22Rv1 (cell line): ENCODE measurements at regions not wholly inside any gene's neighbourhood (a gene's known extent, or its start where the extent isn't known, plus 50 kb on each side); places are given as distances from the start of the nearest gene placed in this dataset.

Source experiments
- H3K27ac ChIP-seq: fragments of 450-650 bp; 2 replicates; pipeline ENCODE4 v1.5.1; 2017
- ZFX ChIP-seq: fragments of 450-650 bp; IDR thresholded peaks from 2 replicates; pipeline ENCODE4 v1.6.1; 2017; ENCODE audit warnings: antibody characterized with exemption, borderline replicate concordance
- TF ChIP-seq, protein P1 (sequence below): fragments of 450-650 bp; IDR thresholded peaks from 2 replicates; pipeline ENCODE4 v1.5.1; 2017; ENCODE audit warnings: mild to moderate bottlenecking

DNA sequence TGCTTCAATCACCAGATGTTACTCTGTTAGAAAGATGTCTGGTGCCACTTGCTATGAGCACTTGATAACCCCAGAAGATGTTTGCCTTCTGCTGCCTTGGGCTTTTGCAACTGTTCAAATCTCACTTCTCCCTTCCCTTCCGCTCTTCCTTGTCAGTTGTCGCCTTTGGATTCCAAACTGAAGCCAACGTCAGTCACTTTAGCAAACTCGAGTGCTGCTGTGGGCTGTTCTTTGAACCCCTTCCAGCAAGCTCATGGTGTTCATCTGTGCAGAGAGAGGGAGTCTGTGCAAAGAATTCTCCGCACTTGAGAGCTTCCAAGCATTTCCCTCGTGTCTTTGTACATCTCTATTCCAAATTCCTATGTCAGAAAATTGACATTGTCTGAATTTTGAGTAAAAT is 879.4 kb downstream of the CDH11 start:
- TF ChIP-seq, protein P1, sequence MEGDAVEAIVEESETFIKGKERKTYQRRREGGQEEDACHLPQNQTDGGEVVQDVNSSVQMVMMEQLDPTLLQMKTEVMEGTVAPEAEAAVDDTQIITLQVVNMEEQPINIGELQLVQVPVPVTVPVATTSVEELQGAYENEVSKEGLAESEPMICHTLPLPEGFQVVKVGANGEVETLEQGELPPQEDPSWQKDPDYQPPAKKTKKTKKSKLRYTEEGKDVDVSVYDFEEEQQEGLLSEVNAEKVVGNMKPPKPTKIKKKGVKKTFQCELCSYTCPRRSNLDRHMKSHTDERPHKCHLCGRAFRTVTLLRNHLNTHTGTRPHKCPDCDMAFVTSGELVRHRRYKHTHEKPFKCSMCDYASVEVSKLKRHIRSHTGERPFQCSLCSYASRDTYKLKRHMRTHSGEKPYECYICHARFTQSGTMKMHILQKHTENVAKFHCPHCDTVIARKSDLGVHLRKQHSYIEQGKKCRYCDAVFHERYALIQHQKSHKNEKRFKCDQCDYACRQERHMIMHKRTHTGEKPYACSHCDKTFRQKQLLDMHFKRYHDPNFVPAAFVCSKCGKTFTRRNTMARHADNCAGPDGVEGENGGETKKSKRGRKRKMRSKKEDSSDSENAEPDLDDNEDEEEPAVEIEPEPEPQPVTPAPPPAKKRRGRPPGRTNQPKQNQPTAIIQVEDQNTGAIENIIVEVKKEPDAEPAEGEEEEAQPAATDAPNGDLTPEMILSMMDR: no peak
- TF ChIP-seq ZFX: no peak
- H3K27ac ChIP-seq: no peak overlapping the region

DNA sequence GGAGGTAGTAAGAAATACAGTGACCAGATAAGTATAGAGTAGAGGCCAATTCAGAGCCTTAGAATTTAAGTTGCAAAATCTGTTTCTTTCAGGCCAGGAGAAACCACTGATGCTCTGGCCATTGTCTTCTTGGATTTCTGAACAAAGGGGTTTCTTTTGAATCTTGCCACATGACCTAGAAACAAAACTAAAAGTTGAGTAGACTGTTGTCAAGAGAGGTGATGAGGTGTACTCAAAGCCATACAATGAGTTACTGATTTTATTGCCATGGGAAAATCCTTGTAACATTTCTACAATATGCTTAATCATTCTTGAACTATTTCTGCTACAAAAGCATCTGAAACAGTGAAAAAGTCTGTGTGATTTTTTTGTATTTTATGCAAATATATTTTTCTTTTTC is 881.3 kb downstream of the CDH11 start:
- no peak for TF ChIP-seq ZFX
- TF ChIP-seq, protein P1: no peak
- H3K27ac ChIP-seq: no peak overlapping the region

DNA sequence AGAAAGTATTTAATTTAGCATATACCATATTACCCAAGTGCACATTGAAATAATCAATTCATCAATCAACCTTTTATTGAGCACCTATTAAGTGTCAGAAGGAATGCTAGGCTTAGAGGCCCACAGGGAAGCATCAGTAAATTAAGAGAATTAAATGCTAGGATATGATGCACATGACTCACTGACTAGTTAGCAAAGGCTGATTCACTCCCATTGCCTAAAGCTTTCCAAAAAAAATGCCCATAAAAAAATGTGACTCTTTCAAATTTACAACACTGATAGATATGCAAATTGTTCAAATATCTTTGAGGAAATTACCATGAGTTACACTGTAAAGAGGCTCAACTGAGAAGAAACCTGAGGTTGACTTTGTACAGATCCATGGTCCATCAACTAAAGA is 883.3 kb downstream of the CDH11 start:
- H3K27ac ChIP-seq: no peak overlapping the region
- TF ChIP-seq, protein P1: no peak
- no peak for TF ChIP-seq ZFX

DNA sequence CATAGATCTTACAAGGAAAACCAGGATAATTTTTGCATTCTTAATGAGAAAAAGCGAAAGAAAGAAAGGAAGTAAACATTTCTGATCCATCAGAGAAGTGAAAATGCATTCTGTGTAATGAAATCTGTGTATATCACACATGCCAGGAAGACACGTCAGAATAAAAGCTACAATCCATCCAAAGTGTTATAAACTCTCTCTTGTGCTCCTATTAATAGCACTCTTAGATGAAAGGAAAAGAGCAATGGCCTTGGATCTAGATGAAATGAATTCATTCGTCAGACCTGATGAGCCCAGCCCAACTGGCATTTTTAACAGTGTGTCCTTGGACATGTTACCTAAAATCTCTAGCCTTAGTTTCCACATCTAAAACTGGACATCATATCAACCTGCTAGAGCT is 885.5 kb downstream of the CDH11 start:
- no peak overlapping the region for H3K27ac ChIP-seq
- TF ChIP-seq, protein P1: no peak
- TF ChIP-seq ZFX: no peak

DNA sequence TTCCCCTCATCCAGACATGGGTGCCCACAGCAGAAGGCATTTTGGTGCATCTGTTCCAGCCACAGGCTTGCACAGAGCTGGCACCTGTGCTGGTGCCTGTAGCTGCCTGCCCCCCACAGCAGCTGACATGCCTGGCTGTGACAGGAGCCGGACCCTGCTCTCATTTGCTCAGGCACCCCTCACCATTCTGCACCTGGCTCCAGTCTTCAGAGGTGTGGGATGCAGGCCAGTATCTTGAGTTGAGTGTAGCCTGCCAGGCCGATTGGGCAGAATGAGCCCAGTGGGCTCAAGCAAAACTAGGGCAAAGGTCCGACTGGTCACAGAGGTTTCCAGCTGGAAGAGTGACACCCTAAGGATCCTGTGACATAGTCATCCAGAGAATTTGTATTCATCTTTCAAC is 887.7 kb downstream of the CDH11 start:
- H3K27ac ChIP-seq: no peak overlapping the region
- no peak for TF ChIP-seq ZFX
- TF ChIP-seq, protein P1: no peak

DNA sequence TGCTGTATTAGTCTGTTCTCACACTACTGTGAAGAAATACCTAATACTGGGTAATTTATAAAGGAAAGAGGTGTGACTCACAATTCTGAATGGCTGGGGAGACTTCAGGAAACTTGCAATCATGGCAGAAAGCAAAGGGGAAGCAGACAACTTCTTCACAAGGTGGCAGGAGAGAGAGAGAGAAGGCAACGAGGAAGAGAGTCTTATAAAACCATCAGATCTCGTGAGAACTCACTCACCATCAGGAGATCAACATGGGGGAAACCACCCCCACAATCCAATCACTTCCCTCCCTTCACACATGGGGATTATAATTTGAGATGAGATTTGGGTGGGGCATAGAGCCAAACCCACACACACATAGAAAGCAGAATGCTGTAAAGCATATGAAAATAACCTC is 896.2 kb downstream of the CDH11 start:
- H3K27ac ChIP-seq: no peak overlapping the region
- TF ChIP-seq ZFX: no peak
- TF ChIP-seq, protein P1: no peak

DNA sequence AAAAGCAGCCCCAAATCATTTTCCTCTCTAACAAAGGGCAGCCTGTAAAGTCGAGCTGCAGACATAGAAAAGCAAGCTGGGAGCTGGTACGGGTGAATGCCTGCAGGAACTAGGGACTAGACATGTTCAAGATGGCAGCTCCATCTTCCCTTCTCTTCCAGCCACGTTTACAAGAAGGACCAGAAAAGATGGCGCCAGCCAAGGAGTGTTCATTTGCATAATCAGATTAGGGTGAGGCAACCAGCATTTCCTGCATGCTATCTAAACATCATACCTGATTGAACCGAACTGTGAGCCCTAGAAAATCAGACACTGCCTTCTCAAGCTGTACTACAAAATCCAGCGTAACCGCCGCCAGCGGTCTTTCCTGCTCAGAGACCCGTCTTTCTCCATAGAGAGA is 896.8 kb downstream of the CDH11 start:
- no peak for TF ChIP-seq ZFX
- TF ChIP-seq, protein P1: no peak
- no peak overlapping the region for H3K27ac ChIP-seq
